Stromal cell of bone marrow (primary cell): ENCODE measurements at regions not wholly inside any gene's neighbourhood (a gene's known extent, or its start where the extent isn't known, plus 50 kb on each side); places are given as distances from the start of the nearest gene placed in this dataset.
"Not testable (repeated sequence)": the region's sequence is repeated elsewhere in the genome, so short reads cannot be mapped to it uniquely, and the experiment has no call there.

Experiments used
- DNase-seq: peaks from one replicate; pipeline ENCODE4 v3.0.0-alpha.2; 2012; ENCODE audit warnings: low read depth

DNA sequence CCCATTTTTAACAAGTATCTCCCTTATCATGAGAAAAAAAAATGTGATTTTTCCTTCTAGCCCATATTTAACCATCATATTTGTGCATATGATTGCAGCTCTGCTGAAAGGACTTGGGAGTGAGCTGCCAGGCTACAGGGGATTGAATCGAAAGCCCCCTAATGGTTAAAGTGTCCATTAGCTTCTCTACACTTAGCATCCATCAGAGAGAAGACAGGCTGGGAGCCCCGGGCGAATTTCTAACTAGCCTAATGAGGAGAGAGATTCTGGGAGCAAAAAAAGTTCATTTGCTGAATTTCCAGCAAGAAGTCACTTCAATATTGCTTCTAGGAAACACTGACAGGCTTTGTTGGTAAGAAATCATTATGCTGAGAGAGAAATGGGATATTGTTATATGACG is 848.8 kb downstream of the TDRD15 start:
- DNase-seq = no peak

DNA sequence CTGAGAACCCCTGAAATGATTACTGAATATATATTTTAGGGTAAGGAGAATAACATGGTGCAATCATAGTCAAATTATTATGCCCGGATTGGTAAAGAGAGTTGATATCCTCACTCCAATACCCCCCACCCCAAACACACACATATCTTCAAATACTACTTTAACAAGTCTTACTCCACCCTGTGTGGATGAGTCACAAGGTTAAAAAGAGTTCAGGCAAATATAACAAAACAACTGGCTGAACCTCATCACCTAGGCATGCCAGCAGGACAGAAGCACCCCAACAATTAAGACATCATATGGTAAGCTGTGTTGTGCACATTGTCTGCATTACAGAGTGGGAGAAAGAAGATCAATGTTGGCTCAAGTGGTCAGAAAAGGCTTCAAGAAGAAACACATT is 857.4 kb downstream of the TDRD15 start:
- no peak for DNase-seq

DNA sequence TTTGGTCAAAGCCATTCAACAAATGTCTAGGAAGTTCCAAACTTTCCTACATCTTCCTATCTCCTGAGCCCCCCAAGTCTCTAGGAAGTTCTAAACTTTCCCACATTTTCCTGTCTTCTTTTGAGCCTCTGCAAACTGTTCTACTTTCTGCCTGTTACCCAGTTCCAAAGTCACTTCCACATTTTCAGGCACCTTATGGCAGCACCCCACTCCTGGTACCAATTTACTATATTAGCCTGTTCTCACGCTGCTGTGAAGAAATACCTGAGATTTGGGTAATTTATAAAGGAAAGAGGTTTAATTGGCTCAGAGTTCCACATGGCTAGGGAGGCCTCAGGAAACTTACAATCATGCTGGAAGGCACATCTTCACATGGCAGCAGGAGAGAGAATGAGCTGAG is 869.2 kb downstream of the TDRD15 start:
- no peak for DNase-seq

DNA sequence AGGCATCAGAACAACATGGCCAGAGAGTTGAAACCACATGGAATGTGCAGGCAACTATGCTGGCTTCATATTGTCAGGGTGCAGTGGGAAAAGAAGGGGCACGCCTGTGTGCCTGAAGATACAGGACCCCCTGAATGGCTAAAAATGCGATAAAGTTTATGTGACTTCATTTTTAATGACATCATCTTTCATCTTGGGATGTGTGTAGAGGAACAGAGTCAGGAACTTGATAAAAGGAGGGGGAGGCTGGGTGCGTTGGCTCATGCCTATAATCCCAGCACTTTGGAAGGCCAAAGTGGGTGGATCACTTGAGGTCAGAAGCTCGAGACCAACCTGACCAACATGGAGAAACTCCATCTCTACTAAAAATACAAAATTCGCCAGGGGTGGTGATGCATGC is 872.6 kb downstream of the TDRD15 start:
- no peak for DNase-seq

- DNase-seq = no peak
Measured at GRCh38 chr2:21999522-21999921, 875.8 kb downstream of the TDRD15 start.

DNA sequence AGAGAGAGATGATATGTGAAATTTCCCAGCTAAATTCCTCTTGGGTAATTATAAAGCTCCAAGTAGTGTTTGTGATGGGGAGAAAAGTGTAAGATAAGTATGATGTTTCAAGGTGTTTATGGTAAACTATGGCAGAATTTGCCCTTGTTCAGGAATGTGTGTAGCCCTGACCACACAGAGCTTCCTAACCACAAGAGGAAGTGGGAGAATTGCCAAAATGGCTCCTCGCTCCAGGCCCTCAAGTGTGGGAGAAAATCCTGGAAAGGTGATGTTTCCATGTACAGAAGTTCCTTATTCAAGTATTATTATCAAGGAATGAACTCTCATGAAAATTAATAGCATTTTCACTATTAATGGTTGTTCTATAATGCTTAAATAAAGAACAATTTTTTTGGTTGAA is 878.3 kb downstream of the TDRD15 start:
- no peak for DNase-seq

- DNase-seq = no peak
Measured at GRCh38 chr2:22003270-22003669, 879.5 kb downstream of the TDRD15 start.

DNA sequence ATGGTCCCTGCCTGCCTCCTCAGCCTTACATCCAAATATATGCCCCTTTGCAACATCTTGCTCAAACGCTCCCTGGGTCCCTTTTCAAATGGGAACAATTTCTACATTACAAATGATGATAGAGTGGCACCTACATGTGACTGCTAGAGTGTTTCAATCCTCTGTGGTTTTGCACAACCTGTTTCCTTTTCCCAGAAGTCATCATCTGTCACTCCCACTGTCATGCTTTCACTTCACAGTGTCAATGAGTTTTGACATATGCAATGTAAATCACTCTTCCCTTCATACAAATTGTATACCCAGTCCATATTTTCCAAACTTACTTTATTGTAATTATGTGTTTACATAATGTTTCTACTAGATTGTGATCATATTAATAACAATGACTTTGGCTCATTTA is 887.3 kb downstream of the TDRD15 start:
- DNase-seq = no peak

- no peak for DNase-seq
Measured at GRCh38 chr2:22020091-22020742, 896.4 kb downstream of the TDRD15 start.

- DNase-seq = no peak
Measured at GRCh38 chr2:22027345-22028005, 903.7 kb downstream of the TDRD15 start.

DNA sequence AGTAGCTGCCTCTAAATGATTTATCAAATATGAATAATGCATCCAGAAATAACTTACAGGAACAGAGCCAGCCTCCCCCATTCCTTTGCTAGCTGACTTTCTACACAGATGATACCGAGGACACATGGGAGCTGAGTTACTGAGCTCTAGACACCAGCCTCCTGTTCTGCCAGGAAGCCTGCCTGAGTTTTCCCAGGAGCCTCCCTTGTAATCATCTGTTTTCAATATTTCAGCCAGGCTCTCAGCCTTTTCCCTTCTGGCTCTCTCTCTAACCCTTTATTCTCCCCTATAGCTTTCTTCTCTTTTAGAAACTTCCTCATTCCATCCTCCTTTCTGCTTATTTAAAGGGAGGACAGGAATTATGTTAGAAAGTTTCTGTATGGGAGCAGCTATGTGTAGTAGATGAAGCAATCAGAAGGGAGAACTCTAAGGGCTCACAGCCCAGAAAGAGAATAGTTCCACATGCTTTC is 911.6 kb downstream of the TDRD15 start:
- peak; percentile 6 for DNase-seq

GRCh38 chr2:22037274-22037673 is 913.5 kb downstream of the TDRD15 start:
- DNase-seq = no peak

DNA sequence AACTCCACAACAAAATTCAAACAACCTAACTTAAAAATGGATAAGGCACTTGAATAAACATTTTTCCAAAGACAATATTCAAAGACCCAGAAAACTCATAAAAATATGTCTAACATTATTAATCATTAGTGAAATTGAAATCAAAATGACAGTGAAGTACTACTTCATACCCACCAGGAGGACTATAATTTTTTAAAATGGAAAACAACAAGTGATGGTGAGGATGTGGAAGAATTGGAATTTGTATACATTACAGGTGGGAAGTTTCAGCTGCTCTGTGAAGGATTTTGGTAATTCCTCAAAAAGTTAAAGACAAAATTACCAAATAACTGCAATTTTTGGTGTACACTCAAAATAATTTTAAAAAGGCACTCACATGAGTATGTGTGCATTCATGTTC is 920.0 kb downstream of the TDRD15 start:
- DNase-seq = no peak

DNA sequence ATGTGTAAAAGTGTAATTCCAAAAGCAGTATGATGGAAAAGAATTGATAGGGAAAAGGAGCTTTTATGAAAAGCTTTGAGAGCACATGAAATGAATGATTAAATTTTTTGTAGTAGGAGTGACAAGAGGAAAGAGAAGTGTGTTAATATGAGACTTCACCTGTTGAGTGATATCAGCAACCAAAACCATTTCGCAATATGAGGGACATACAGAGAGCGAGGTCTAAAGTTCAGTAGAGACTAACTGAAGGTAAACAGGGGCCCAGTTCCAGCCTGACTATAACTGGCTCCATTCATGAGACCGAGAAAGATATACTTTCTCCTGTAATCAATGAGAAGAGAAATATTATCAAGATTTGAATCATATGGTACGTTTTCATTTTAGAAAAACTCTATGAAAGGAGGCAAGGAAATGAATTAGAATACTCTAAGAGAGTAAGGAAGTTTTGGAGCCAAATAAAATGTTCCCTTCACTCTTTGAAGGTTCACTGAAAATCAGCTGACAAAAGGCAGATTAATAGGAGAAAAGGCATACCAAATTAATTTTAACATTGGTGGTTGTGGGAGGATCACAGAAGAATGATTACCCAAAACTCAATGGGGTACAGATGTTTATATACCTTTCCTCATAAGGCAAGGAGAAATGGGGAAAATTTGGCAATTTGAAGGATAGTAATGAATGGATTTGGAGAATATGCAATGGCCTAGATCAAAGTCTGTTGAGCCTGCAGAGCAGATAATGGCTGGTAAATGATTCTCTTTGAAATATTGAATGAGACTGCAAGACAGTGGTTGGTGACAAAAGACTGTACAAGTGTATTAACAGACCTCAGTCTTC is 932.2 kb downstream of the TDRD15 start:
- no peak for DNase-seq

- DNase-seq = no peak
Measured at GRCh38 chr2:22056621-22057132, 932.9 kb downstream of the TDRD15 start.

- DNase-seq = no peak
Measured at GRCh38 chr2:22062679-22063078, 938.9 kb downstream of the TDRD15 start.

DNA sequence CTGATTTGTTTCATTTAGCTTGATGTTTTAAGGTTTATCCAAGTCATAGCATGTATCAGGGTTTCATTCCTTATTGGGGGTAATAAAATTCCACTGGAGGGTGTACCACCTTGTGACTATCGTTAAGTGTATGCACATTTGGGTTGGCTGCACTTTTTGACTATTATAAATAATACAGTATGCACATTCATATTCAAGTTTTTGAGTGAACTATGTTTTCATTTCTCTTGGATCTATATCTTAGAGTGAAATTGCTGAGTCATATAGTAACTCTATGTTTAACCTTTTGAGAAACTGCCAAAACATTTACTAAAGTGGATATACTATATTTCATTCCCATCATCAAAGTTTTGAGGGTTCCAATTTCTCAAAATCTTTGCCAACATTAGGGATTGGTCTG is 952.7 kb downstream of the TDRD15 start:
- DNase-seq = no peak

GRCh38 chr2:22078701-22079100 is 954.9 kb downstream of the TDRD15 start:
- DNase-seq = no peak

- no peak for DNase-seq
Measured at GRCh38 chr2:22079583-22079982, 955.8 kb downstream of the TDRD15 start.

GRCh38 chr2:22086726-22087125 is 963.0 kb downstream of the TDRD15 start:
- DNase-seq = no peak

GRCh38 chr2:22103617-22104016 is 979.8 kb downstream of the TDRD15 start:
- DNase-seq = not testable (repeated sequence)

- no peak for DNase-seq
Measured at GRCh38 chr2:22110244-22110651, 986.5 kb downstream of the TDRD15 start.

GRCh38 chr2:22124003-22124402 is 1000.2 kb downstream of the TDRD15 start:
- DNase-seq = no peak
